ENCODE measurements at regions not wholly inside any gene's neighbourhood (a gene's known extent, or its start where the extent isn't known, plus 50 kb on each side); places are given as distances from the start of the nearest gene placed in this dataset.

- TF ChIP-seq CTCF (IDR thresholded peaks at IDR 0.05) (no peak), POLR2A (IDR thresholded peaks at IDR 0.05) (no peak), POLR2AphosphoS5 (IDR thresholded peaks at IDR 0.05) (no peak)
Measured at GRCh38 chr2:45261746-45262145, 252.5 kb upstream of the SIX2 start.

GRCh38 chr2:45260946-45261345, 251.7 kb upstream of the SIX2 start:
- H3K27me3 ChIP-seq = no peaks in the 10 kb centered on the region
- no peaks in the 10 kb centered on the region for H3K36me3 ChIP-seq
- no peaks in the 10 kb centered on the region for H3K4me1 ChIP-seq
- intact Hi-C loops (cut with DNase I; ENCODE audit: low total_unique reads) = no loop called here
- no peak overlapping the region for H3K4me3 ChIP-seq
- no peak for DNase-seq (ENCODE audit: low spot score in 2 of 2)
- no peak overlapping the region for H3K27ac ChIP-seq
- no peak for TF ChIP-seq POLR2A (IDR thresholded peaks at IDR 0.05)
- TF ChIP-seq CTCF (IDR thresholded peaks at IDR 0.05) = no peak
- no peak for TF ChIP-seq POLR2AphosphoS5 (IDR thresholded peaks at IDR 0.05)
- H3K9me3 ChIP-seq = no peaks in the 10 kb centered on the region

More at GRCh38 chr2:45261746-45262145, 252.5 kb upstream of the SIX2 start:
- no peak overlapping the region for H3K27ac ChIP-seq
- no peaks in the 10 kb centered on the region for H3K9me3 ChIP-seq
- H3K36me3 ChIP-seq = no peaks in the 10 kb centered on the region
- intact Hi-C loops (cut with DNase I; ENCODE audit: low total_unique reads) = no loop called here
- no peaks in the 10 kb centered on the region for H3K27me3 ChIP-seq
- no peak for DNase-seq (ENCODE audit: low spot score in 2 of 2)
- H3K4me3 ChIP-seq = no peak overlapping the region
- H3K4me1 ChIP-seq = no peaks in the 10 kb centered on the region

- intact Hi-C loops (cut with DNase I; ENCODE audit: low total_unique reads) = no loop called here
- no peak for DNase-seq (ENCODE audit: low spot score in 2 of 2)
- Histone ChIP-seq H3K4me1 (no peaks in the 10 kb centered on the region), H3K27me3 (no peaks in the 10 kb centered on the region), H3K4me3 (no peak overlapping the region), H3K36me3 (no peaks in the 10 kb centered on the region), H3K9me3 (no peaks in the 10 kb centered on the region), H3K27ac (no peak overlapping the region)
- no peak for TF ChIP-seq POLR2A (IDR thresholded peaks at IDR 0.05)
- no peak for TF ChIP-seq CTCF (IDR thresholded peaks at IDR 0.05)
- no peak for TF ChIP-seq POLR2AphosphoS5 (IDR thresholded peaks at IDR 0.05)
Measured at GRCh38 chr2:45259547-45260160, 250.4 kb upstream of the SIX2 start.

- no peak overlapping the region for H3K27ac ChIP-seq
Measured at GRCh38 chr2:45259138-45259537, 249.9 kb upstream of the SIX2 start.

GRCh38 chr2:45258311-45258710, 249.1 kb upstream of the SIX2 start:
- no peaks in the 10 kb centered on the region for H3K27me3 ChIP-seq
- no peak overlapping the region for H3K27ac ChIP-seq
- no peaks in the 10 kb centered on the region for H3K4me1 ChIP-seq
- H3K36me3 ChIP-seq = no peaks in the 10 kb centered on the region
- H3K9me3 ChIP-seq = no peaks in the 10 kb centered on the region
- no peak for TF ChIP-seq POLR2AphosphoS5 (IDR thresholded peaks at IDR 0.05)
- TF ChIP-seq CTCF (IDR thresholded peaks at IDR 0.05) = no peak
- no peak for TF ChIP-seq POLR2A (IDR thresholded peaks at IDR 0.05)
- DNase-seq (ENCODE audit: low spot score in 2 of 2) = no peak
- H3K4me3 ChIP-seq = no peak overlapping the region
- intact Hi-C loops (cut with DNase I; ENCODE audit: low total_unique reads) = no loop called here

More at GRCh38 chr2:45259138-45259537, 249.9 kb upstream of the SIX2 start:
- no peaks in the 10 kb centered on the region for H3K36me3 ChIP-seq
- no peaks in the 10 kb centered on the region for H3K27me3 ChIP-seq
- no peak for DNase-seq (ENCODE audit: low spot score in 2 of 2)
- no peak overlapping the region for H3K4me3 ChIP-seq
- intact Hi-C loops (cut with DNase I; ENCODE audit: low total_unique reads) = no loop called here
- H3K4me1 ChIP-seq = no peaks in the 10 kb centered on the region
- no peak for TF ChIP-seq POLR2AphosphoS5 (IDR thresholded peaks at IDR 0.05)
- TF ChIP-seq POLR2A (IDR thresholded peaks at IDR 0.05) = no peak
- TF ChIP-seq CTCF (IDR thresholded peaks at IDR 0.05) = no peak
- no peaks in the 10 kb centered on the region for H3K9me3 ChIP-seq

All from breast epithelium (tissue), 4 donors.